ENCODE measurements at regions not wholly inside any gene's neighbourhood (a gene's known extent, or its start where the extent isn't known, plus 50 kb on each side); places are given as distances from the start of the nearest gene placed in this dataset.

DNA sequence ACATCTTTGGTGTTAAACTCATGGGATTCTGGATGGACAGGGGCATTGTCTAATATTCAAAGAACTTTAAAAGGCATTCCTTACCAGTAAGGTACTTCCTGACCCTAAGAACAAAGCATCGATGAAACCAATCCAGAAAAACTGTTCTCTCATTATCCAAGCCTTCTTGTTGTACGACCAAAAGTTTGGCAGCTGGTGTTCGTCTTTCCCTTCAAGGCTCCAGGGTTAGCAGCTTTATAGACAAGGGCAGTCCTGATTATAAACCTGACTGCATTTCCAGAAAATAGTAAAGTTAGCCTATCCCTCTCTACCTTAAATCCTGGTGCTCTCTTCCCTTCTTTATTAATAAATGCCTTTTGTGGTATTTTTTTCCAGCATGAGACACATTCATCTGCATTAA lies 149.4 kb upstream of the MRPS30 start:
- no peak for DNase-seq

DNA sequence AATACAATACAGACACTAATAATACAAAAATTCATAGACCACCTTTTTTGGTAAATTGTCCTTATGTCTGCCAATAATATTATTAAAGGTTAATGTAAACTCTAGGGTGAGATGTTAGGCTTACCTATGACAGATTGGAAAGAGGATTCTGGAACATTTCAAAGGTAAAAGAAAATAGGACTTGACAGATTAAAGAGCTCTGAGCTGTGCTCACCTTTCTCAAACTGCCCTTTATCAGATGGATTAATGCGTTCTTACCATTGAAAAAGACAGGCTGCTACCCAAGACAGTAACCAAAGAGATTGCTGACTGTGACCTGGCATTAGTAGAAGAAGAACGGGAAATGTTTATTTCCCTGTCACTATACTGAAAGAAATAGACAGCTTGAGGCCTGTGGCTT lies 156.1 kb upstream of the MRPS30 start:
- DNase-seq, result no peak

DNA sequence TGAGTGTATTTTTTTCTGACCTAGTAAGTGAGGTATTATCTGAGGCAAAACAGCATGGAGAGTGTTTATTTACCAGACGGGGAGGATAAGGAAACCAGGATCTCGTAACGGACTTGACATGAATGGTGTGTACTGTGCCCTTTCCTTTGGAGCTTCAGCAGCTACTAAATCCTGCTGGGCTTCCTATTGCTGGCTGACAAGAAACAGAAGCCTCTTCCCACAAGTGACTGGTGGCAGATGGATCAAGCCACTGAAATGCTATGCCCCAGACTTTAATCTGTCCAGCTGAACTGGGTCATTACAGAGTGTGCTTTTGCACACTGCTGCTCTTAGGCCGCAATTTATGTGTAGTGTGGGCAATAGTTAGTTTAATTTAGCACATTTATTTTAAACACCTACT lies 162.7 kb upstream of the MRPS30 start:
- peak in 1 of 14 donors; percentile 34 for DNase-seq

DNA sequence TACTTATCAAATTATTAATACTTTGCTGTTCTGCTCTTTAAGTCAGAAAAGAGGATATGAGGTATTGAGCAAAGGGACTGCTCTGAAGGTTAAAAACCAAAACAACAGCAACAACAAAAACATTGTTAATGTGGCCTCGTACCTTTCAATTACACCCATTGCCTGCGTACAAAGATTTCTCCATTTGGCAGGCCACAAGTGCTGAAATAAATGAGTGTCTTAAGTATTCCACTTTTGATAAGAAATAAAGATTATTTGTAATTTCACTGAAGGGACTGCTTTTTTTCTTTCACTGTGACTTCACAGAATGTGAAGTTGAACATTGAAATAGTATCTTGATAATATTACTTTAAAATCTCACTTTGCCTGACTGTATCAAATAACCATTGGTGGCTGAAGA lies 163.2 kb upstream of the MRPS30 start:
- no peak for DNase-seq

DNA sequence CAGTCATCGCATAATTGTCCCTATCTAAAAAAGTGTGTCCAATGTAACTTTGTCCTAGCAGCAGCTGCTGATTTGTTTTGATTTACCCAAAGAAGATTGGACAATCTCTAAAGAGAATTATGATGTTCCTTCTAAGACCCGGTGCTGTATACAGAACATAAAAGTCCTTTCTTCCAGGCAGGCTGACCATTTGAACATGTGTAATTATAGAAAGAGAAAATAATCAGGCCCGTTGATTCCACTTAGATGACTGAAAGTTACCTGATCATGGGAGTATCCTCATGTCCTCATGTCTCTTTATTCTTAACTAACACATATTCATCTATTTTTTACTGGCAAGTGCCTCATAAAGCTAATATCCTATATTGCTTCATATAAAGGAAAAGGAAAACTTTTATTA lies 164.1 kb upstream of the MRPS30 start:
- no peak for DNase-seq

DNA sequence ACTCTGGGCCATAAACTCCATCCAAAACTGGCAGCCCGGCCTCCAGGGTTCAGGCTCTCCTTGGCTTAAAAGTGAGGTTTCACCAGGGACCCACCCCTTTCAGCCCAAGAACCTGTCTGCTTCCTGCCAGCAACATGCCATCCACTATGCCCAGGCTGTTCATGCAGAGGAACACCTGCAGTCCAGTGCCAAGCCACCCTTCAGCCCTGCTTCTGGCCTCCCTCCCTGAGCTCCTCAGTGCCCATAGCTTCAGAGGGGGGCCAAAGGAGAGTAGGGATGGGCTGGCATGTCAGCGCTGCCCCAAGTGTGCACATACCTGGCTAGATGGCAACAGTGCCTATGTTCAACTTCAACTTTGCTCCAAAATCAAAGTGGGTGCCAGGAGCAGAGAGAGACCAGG lies 166.9 kb upstream of the MRPS30 start:
- DNase-seq, result no peak

DNA sequence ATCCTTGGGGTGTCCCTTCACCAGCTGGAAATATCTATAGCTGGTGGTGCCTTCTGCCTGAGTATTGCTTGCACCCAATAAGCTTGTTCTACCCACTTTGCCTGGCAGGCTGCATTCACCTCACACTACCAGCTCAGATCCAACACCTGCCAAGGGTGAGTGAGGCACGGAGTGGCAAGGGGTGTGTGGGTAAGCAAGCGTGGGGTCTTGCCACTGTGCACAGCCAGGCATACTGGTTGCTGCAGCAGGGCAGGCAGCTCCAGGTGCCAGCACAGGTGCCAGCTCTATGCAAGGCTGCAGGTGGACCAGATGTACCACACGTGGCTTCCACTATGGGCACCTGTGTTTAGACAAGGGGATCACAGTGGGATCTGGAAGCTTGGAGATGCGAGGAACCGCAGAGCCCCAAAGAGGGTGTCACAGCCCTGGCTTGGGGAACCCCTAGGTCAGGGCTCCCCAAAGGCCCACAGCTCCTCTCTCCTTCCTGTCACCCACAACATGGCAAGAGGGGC lies 167.7 kb upstream of the MRPS30 start:
- DNase-seq, result no peak

DNA sequence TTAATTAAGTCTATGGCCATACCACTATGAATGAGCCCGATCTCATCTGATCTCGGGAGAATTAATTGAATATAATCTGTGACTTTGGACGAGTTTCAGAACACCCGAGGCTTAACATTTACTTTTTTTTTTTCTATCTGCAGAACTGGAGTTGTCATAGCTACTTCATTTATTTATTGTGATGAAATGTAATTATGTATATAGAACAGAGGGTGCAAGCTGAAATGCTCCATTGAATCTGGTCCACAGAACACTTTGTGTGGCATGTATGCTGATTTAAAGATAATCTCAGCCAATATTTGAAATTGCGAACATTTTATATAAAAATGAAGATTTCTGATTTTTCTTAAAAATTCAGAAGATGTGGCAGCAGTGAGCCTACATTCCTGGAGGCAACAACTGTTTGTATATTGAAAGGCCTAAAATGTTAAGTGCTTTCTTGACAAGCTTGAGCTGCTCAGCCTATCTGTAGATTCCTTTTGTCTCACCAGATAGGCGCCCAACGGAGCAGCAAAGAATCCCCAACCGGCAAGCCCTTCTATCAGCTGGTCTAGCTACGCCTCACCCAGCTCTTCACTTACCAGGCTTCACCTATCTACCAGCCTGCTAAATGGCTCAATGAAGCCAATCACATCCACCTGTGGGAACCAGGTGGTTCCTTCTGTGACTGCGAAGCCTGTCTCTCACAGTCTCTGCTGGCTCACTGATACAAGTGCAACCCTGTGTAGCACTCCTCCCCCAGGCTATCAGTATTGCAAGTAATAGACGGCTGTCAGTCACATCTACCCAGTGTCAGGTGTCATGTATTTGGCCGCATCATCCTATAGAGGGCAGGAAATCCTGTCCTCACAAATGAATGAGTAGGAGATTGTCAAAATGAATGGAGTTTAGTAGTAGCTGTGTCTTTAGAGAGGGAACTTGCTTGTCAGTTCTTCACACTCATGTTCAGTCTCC lies 170.6 kb upstream of the MRPS30 start:
- no peak for DNase-seq

DNA sequence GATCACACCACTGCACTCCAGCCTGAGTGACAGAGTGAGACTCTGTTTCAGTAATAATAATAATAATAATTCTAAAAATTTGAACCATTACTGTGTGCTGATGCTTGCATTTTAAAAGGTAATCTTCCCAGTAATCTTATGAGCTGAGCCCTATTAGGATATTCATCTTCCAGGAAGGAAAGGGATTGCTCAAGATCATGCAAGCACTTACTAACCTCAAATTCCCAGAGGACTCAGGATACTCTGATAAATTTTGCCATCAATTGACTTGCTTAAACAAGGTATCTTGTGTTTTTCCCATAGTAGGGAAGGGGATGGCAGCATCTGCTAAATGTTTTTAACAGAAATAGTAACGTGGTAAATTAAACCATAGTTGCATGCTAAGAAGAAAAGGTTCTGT lies 176.4 kb upstream of the MRPS30 start:
- DNase-seq, result no peak

DNA sequence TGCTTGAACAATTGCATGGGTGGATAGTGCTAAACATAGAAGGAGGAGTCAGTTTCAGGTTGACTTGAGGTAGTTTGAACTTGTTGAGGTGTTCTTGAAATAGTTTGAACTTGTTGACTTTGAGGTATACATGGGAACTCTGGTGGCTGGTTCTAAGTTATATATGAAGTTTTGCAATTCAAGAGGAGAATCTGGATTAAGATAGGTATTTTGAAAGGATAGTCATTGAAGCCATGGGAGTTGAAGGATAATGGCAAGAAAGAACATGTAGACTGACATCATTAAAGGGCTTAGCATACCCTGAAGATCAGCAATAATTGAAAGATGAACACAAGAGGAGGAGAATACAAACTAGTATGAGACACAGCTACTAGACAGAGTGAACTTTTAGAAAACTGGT lies 181.9 kb upstream of the MRPS30 start:
- no peak for DNase-seq

DNA sequence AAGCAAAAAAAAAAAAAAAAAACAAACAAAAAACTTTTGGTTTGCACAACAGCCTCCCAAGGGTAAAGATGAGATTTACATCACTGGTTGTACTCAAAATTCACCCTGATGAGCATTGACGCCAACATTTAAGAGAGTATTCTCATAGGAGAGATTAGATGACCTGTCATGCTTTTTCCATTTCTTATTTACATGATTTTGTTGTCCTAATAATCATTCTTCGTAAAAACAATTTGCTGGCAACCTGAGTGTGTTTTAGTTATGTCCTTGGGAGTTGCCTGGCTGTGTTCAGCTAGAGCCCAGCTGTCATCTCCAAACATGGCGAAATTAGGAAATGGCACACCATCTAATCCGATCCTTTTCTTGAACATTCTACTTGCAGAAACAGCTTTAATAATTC lies 186.4 kb upstream of the MRPS30 start:
- no peak for DNase-seq

DNA sequence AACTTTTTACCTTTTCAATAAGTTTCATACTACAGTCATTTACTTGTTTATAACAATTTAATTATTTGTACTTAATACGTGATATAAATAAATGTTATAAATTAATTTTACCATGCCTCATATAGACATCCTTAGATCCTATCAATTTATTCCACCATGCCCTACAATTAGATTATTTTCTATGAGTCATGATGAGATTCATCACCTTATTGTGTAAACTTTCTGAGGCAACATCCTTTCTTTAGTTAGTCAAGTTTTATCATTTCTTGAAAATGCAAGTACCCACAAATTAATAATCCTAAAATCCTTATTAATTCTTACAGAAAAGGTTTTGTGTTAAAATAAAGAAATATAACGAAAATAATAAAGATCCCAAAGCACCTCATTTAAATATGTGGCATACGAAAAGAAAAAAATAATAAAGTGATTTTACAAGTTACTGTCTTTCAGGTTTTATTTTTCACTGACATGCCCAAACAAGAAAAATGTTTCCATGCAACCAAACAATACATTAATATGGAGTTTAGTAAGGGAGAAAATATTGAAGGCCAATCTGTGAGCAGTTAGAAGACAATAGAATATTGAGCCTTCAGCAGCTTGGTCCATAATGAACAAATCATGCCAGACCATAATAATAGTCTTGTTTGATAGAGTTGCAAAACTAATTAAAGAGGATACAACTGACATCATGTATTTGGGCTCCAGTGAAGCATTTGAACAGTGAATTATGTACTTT lies 188.7 kb upstream of the MRPS30 start:
- no peak for DNase-seq

DNA sequence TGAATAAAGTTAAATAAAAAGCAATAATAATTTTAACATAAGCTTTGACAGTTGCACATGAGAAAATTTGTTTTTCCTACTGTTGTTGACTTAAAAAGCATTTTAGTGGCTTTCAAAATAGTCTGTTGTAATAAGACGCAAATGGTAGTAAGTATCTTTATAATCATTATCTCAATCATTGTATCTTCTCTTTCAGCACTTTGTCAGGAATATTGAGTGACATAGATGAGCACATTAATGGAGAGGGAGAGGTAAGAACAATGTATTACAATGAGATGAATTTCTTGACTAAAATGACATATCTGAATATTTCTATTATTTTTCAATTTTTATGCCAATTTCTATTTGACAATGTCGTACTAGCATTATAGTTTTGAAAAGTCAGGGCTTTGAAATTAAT lies 193.9 kb upstream of the MRPS30 start:
- DNase-seq, result no peak

DNA sequence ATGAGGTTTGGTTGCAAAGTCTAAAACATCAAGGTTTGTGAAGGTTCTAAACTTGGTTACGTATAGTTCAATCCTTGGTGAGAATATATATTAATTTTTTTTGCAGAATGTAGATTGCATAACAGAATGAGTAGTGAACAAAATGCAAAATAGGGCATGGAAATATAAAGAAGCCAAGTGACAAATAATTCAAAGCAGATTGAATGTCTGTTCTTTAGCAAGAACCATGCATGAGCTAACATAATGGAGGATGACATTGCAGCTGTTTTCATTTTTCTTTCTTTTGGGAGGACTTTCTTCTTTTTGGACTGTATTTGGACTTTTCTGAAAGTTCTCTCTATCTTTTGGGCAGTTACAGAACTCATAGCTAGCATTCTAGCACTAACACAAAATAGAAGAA lies 194.8 kb upstream of the MRPS30 start:
- DNase-seq, result no peak

DNA sequence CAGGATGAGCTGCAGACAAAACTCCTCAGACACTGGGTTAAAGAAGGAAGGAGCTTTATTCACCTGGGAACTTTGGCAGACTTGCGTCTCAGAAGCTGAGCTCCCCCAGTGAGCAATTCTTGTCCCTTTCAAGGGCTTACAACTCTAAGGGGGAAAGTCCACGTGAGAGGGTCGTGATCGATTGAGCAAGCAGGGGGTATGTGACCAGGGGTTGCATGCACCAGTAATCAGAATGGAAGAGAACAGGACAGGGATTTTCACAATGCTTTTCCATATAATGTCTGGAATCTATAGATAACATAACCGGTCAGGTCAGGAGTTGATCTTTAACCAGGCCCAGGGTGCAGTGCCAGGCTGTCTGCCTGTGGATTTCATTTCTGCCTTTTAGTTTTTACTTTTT lies 202.8 kb upstream of the MRPS30 start:
- DNase-seq, result no peak

DNA sequence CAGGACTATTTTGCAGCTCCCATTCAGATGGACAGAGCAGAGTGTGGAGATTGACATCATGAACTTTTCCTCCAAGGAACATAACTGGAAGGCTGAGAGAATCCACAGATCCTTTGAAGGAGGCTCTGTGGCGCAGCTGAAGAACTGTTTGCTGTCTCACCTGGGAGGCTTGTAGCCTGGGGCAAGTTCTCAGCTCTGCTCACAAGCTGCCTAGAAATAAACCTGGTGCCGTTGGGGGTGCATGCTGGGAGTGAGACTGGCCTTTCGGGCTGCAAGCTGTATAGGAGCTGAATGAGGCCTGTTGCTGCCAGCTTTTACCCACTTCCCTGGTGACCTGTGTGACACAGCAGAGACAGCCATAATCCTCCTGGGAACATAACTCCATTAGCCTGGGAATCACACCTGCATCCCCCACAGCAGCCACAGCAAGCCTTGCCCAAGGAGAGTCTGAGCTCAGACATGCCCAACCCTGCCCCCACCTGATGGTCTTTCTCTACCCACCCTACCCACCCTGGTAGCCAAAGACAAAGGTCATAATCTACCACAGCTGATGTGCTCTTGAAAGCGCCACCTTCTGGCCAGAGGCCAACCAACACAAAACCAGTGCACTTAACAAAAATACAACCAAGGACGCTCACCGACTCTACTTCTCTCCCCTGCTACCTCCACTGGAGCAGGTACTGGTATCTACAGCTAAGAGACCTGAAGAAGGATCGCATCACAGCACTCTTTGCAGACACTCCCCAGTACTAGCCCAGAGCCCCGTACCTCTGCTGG lies 205.1 kb upstream of the MRPS30 start:
- no peak for DNase-seq

DNA sequence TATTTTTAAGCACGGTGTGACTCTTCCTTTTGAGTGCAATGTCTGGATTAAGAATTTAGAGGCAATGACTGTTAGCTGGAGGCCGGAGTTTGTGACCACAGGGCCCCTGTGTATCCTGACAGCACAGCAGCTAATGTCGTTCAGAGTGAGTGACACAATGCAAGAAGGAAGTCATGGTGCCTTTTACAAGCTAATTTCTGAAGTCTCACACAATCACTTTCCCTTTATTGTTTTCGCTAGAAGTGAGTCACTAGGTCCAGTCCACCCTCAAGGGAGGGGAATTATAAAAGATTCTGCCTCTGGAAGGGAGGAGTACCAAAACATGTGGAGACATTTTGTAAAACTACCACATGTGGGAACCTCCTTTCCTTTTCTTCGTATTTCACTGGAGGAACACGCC lies 185.5 kb upstream of the FGF10 start:
- DNase-seq, result no peak

DNA sequence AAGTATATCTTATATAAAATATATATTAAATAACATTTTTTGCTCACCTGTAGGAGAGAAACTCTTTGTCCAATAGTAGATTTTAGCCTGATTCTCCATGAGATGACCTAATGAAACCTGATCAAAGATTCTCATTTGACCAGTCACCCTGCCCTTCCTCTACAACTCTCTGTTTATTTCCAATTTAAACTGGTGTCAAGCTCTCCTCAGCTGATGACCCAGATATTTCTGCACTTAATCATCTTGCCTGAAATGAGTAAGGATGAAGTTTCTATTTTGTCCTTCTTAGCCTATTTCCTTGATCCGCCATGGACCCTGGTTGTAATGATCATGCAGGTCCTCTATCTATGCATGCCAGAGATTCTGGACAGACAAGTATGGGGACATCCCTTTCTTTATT lies 179.3 kb upstream of the FGF10 start:
- no peak for DNase-seq

DNA sequence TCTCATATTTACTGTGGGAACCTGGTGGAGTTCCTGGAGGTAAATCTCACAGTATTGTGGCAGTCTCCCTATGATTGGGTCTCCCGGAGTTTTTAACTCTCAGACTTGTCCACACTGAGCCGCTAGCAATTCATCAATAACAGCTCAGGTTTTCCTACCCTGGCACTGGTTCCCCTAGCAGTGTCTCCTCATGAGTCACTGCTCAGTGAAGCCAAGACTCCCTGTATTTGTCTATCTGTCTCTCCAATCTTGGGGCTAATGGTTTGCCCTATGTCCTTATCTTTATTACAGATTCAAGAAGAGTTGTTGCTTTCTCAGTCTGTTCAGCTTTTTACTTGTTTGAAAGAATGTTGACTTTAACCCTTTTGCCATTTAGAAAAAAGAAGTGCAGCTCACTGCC lies 176.7 kb upstream of the FGF10 start:
- no peak for DNase-seq

DNA sequence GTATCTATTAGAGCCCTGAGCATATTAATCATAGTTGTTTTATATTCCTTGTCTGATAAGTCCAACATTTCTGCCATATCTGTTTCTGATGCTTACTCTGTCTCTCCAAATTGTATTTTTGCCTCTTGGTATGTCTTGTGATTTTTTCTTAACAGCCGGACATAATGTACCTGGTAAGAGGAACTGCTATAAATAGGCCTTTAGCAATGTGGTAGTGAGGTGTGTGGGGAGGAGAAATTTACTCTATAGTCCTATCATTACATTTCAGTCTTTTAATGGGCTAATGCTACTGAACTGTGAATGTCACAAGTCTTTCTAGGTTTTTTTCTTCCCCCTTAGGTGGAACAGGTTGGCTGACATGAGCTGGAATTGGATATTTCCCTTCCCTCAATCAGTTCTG lies 176.1 kb upstream of the FGF10 start:
- DNase-seq, result no peak

DNA sequence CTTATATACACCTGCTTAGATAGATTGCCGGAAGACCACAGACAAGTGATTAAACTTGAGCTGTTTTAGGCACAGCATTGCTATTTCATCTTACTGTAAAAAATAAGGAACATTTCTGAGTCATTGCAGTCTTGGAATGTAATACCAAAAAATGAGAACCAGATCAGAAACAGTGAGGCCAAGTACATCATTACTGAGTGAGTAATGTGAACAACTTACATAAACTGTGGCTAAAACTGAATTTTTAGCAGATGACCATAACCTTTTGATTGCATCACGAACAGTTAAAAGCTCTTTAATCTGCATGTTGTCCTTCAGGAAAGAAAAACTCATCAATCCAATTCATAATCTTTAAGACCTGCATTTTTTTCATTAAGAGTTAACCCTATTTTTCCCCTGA lies 157.1 kb upstream of the FGF10 start:
- DNase-seq, result no peak

DNA sequence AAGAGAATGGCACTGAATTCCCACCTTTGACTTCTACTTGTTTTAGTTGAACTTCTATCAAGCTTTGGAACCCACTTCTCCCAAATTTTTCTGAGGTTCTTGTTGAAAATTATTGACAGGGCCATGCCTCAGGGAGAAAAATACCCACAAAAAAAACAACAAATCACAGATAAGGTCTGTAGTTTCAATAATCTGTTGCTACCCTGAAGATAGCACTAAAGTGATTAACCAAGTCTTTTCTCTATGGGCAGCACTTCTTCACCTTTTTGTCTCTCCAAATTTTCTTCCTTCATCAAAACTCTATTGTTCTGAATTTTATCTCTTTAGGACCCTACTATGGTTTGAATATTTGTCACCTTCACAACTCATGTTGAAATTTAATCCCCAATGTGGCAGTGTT lies 154.3 kb upstream of the FGF10 start:
- DNase-seq, result no peak

DNA sequence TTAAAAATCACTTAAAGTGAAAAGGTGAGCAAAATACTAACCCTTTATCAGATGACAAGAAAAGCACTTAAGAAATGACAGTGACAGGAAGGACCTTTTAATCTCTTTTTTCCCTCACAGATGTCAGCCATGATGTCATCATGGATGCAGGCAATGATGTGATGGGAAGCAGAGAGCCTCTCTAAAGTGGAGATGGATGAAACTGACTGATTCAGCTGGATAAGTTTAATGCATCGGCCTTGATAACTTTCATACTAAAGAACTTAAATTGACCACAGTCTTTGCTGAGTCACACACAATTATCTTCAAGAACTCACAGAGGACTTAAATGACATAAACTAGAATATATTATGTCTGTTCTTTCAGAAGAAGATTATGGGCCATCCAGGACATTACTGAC lies 153.2 kb upstream of the FGF10 start:
- no peak for DNase-seq
